OCI-LY7 (cell line): ENCODE measurements at regions not wholly inside any gene's neighbourhood (a gene's known extent, or its start where the extent isn't known, plus 50 kb on each side); places are given as distances from the start of the nearest gene placed in this dataset.
"Not testable (repeated sequence)": the region's sequence is repeated elsewhere in the genome, so short reads cannot be mapped to it uniquely, and the experiment has no call there.

Source experiments
- BruUV-seq: library from RNA; stranded (reverse); fragments of 400-500 nt; replicated peaks from 2 replicates; lab custom pipeline; 2021; lab: Mats Ljungman, UMichigan
- CTCF ChIA-PET: fragments of 300-600 bp; sonication (Branson Sonifier 250); formaldehyde crosslinking; loops from one replicate; lab custom pipeline; 2022; ENCODE audit warnings: antibody characterized with exemption; ENCODE audit not compliant: unreplicated experiment; lab: Charles Lee
- POLR2A ChIA-PET: fragments of 300-600 bp; sonication (Branson Sonifier 250); formaldehyde crosslinking; loops from one replicate; lab custom pipeline; 2022; ENCODE audit warnings: antibody characterized with exemption; lab: Charles Lee
- DNase-seq: peaks from one replicate; pipeline ENCODE4 v3.0.0-alpha.2; 2015; ENCODE audit warnings: low spot score
- H2AFZ ChIP-seq: fragments of 200-600 bp; sonication (generic), shearing (Covaris generic); 2 replicates; pipeline ENCODE4 v1.6.1; 2014; ENCODE audit warnings: mild to moderate bottlenecking, antibody characterized with exemption, low read length, moderate library complexity
- H3K27ac ChIP-seq: fragments of 200-600 bp; sonication (generic); 2 replicates; pipeline ENCODE4 v1.5.1; 2014; ENCODE audit warnings: mixed run types, low read depth, mild to moderate bottlenecking, moderate library complexity, low read length, inconsistent platforms; ENCODE audit not compliant: poor library complexity, severe bottlenecking
- H3K36me3 ChIP-seq: fragments of 200-600 bp; sonication (generic); 2 replicates; pipeline ENCODE4 v1.6.1; 2014; ENCODE audit warnings: mild to moderate bottlenecking, antibody characterized with exemption, low read length, moderate library complexity, mixed read lengths; ENCODE audit not compliant: insufficient read depth
- H3K4me1 ChIP-seq: fragments of 200-600 bp; sonication (generic); 2 replicates; pipeline ENCODE4 v1.5.1; 2014; ENCODE audit warnings: mild to moderate bottlenecking, low read length; ENCODE audit not compliant: insufficient read depth, poor library complexity, severe bottlenecking
- H3K4me2 ChIP-seq: fragments of 200-600 bp; sonication (generic); 2 replicates; pipeline ENCODE4 v1.6.1; 2014; ENCODE audit warnings: mild to moderate bottlenecking, low read length
- H3K4me3 ChIP-seq: fragments of 200-600 bp; sonication (generic); 2 replicates; pipeline ENCODE4 v1.5.1; 2014; ENCODE audit warnings: mild to moderate bottlenecking, low read depth, low read length; ENCODE audit not compliant: poor library complexity, severe bottlenecking
- H3K79me2 ChIP-seq: fragments of 200-600 bp; sonication (generic); 2 replicates; pipeline ENCODE4 v1.6.1; 2016; ENCODE audit warnings: low read depth, mild to moderate bottlenecking, low read length, moderate library complexity, mixed read lengths; ENCODE audit not compliant: insufficient read depth
- H3K9me2 ChIP-seq: fragments of 200-600 bp; sonication (generic); 2 replicates; pipeline ENCODE4 v1.6.1; 2016; ENCODE audit warnings: mild to moderate bottlenecking, low read length, mixed read lengths; ENCODE audit not compliant: insufficient read depth
- H3K9me3 ChIP-seq: fragments of 200-600 bp; sonication (generic); 2 replicates; pipeline ENCODE4 v1.6.1; 2014; ENCODE audit warnings: mild to moderate bottlenecking, mixed run types, low read length, mixed read lengths
- H4K20me1 ChIP-seq: fragments of 200-600 bp; sonication (generic); 2 replicates; pipeline ENCODE4 v1.6.1; 2014; ENCODE audit warnings: mild to moderate bottlenecking, antibody characterized with exemption, low read length, moderate library complexity, mixed read lengths; ENCODE audit not compliant: insufficient read depth
- EZH2phosphoT487 ChIP-seq: fragments of 200-600 bp; sonication (generic); IDR thresholded peaks from 2 replicates; pipeline ENCODE4 v1.6.1; 2018; ENCODE audit warnings: low read depth, borderline replicate concordance, mild to moderate bottlenecking, mixed run types, antibody characterized with exemption, low read length, moderate library complexity, mixed read lengths
- intact Hi-C: fragments of 100-400 bp; cut with micrococcal nuclease; formaldehyde crosslinking; loops from one replicate; pipeline ENCODE4 v1.10.0; 2022; ENCODE audit not compliant: unreplicated experiment
- TF ChIP-seq, protein P1 (sequence below): fragments of 200-600 bp; sonication (generic); conservative IDR thresholded peaks from 2 replicates; pipeline ENCODE4 v1.5.1; 2014; ENCODE audit warnings: mild to moderate bottlenecking, antibody characterized with exemption, low read length, moderate library complexity, mixed read lengths

DNA sequence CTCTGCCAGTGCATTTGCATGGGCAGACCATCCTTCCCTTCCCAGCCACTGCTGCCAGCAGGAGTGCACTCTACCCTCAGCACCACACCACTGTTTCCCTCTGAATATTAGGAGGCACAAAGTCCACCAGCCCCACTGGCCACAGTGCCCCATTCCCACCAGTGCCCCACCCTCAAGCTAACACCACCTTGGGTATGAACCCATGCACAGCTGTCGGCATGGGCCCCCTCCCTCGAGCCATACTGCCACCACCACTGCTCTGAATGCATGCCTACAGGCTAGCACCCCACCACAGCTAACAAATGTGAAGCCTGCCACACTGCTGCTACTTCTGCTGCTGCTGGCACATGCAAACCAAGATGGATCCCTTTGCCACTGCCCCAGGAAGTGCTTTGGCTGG is 810.4 kb downstream of the TRAM1L1 start:
- Histone ChIP-seq H3K4me3 (no peak overlapping the region), H3K9me2 (no peaks in the 10 kb centered on the region), H2AFZ (no peak overlapping the region), H4K20me1 (no peaks in the 10 kb centered on the region), H3K9me3 (no peaks in the 10 kb centered on the region), H3K4me2 (no peak overlapping the region), H3K4me1 (no peaks in the 10 kb centered on the region), H3K36me3 (no peaks in the 10 kb centered on the region), H3K79me2 (no peaks in the 10 kb centered on the region), H3K27ac (no peak overlapping the region)
- no TSS peak for BruUV-seq
- ChIA-PET CTCF (no interaction called here), POLR2A (no interaction called here)
- intact Hi-C loops = no loop called here
- no peak for DNase-seq
- TF ChIP-seq EZH2phosphoT487 = no peak
- TF ChIP-seq, protein P1, sequence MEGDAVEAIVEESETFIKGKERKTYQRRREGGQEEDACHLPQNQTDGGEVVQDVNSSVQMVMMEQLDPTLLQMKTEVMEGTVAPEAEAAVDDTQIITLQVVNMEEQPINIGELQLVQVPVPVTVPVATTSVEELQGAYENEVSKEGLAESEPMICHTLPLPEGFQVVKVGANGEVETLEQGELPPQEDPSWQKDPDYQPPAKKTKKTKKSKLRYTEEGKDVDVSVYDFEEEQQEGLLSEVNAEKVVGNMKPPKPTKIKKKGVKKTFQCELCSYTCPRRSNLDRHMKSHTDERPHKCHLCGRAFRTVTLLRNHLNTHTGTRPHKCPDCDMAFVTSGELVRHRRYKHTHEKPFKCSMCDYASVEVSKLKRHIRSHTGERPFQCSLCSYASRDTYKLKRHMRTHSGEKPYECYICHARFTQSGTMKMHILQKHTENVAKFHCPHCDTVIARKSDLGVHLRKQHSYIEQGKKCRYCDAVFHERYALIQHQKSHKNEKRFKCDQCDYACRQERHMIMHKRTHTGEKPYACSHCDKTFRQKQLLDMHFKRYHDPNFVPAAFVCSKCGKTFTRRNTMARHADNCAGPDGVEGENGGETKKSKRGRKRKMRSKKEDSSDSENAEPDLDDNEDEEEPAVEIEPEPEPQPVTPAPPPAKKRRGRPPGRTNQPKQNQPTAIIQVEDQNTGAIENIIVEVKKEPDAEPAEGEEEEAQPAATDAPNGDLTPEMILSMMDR = no peak

DNA sequence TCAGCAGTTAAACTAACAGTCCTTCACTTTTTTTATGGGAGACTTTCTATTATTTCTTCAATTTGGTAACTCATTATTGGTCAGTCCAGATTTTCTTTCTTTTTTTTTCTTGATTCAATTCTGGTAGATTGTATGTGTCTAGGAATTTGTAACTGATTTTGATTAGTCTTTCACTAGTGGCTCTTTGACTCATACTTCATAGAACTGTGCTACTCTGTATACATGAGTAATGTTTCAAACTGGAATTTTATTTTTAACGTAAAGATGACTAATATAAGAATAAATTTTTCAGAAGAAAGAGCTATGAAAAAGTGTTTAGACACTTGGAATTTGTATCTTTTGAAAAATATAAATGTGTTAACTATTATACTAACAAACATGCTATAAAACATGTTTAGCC is 813.0 kb downstream of the TRAM1L1 start:
- intact Hi-C loops = no loop called here
- DNase-seq = no peak
- Histone ChIP-seq H3K36me3 (no peaks in the 10 kb centered on the region), H4K20me1 (no peaks in the 10 kb centered on the region), H3K79me2 (no peaks in the 10 kb centered on the region), H2AFZ (no peak overlapping the region), H3K4me3 (no peak overlapping the region), H3K4me2 (no peak overlapping the region), H3K9me2 (no peaks in the 10 kb centered on the region), H3K9me3 (no peaks in the 10 kb centered on the region), H3K27ac (no peak overlapping the region), H3K4me1 (no peaks in the 10 kb centered on the region)
- no peak for TF ChIP-seq EZH2phosphoT487
- TF ChIP-seq, protein P1 = no peak
- ChIA-PET CTCF (no interaction called here), POLR2A (no interaction called here)
- no TSS peak for BruUV-seq

DNA sequence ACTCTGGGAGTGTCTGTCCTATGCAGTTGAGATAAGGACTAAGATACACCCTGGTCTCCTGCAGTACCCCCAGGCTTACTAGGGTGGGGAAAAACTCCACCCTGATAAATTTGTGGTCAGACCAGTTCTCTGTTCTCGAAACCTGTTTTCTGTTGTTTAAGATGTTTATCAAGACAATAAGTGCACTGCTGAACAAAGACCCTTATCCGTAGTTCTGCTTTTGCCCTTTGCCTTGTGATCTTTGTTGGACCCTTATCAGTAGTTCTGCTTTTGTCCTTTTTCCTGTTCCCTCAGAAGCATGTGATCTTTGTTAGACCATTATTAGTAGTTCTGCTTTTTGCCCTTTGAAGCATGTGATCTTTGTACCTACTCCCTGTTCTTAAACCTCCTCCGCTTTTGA is 824.4 kb downstream of the TRAM1L1 start:
- H3K9me2 ChIP-seq, intact Hi-C loops, BruUV-seq, H3K4me2 ChIP-seq, H4K20me1 ChIP-seq, H3K9me3 ChIP-seq, POLR2A ChIA-PET, H3K4me3 ChIP-seq, H3K36me3 ChIP-seq, H3K4me1 ChIP-seq, H3K79me2 ChIP-seq, CTCF ChIA-PET, DNase-seq, H3K27ac ChIP-seq, H2AFZ ChIP-seq: not testable (repeated sequence)
